ENCODE measurements at regions not wholly inside any gene's neighbourhood (a gene's known extent, or its start where the extent isn't known, plus 50 kb on each side); places are given as distances from the start of the nearest gene placed in this dataset.
"Not testable (repeated sequence)": the region's sequence is repeated elsewhere in the genome, so short reads cannot be mapped to it uniquely, and the experiment has no call there.

DNA sequence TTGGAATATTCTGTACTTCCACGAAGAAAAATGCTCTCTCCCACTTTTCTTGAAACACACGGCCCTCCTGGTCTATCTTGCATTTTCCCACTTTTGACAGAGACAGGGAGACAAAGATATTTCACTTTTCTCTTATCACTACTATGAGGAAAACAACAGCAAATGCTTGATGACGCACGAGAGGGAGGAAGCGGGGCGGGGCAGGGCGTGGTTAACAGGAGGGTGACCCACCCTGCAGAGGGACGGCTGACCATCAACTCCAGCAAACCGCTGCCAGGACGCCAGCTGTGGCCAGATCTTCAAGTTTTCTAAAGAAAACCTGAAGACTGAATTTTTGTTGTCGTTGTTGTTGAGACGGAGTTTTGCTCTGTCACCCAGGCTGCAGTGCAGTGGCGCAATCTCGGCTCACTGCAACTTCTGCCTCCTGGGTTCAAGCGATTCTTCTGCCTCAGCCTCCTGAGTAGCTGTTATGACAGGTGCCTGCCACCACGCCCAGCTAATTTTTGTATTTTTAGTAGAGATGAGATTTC is 63.8 kb downstream of the NSUN5 start:
- H3K4me1 ChIP-seq (ENCODE audit: control insufficient read depth in 5 of 5, insufficient read depth in 5 of 5, low read length in 5 of 5); H3K27me3 ChIP-seq (ENCODE audit: control insufficient read depth in 5 of 5, insufficient read depth in 4 of 5, low read length in 5 of 5); H3K36me3 ChIP-seq (ENCODE audit: control insufficient read depth in 5 of 5, insufficient read depth in 5 of 5, low read length in 5 of 5); H3K4me3 ChIP-seq (ENCODE audit: low read depth in 1 of 5, low read length in 5 of 5); H3K9ac ChIP-seq (ENCODE audit: low read length in 5 of 5); H3K9me3 ChIP-seq (ENCODE audit: control insufficient read depth in 5 of 5, low read length in 5 of 5); H3K27ac ChIP-seq (ENCODE audit: low read depth, low read length): not testable (repeated sequence)

DNA sequence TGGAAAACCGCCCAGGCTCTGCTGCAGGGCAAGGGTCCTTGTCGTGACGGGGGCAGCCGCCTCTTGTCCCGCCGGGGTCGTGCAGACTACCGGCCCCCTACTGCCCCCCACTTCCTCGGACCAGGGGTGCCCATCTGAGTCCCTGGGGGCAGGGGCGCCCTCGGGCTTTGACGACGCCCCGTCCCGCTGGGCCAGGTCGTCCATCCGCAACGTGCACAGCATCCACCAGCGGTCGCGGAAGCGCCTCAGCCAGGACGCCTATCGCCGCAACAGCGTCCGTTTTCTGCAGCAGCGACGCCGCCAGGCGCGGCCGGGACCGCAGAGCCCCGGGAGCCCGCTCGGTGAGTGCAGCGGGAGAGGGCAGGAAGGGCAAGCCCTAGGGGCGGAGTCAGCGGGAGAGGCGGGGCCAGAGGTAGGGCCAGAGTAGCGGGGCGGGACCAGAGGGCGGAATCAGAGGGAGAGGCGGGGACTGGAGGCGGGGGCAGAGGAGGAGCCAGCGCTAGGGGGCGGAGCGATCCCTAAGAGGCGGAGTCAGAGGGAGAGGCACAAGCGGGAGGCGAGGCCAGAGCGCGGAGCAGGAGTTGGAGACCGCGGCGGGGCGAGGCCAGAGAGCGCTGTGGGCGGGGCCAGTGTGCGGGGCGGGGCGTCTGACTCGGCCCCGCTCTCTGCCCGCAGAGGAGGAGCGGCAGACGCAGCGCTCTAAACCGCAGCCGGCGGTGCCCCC is 73.5 kb downstream of the NSUN5 start:
- H3K4me1 ChIP-seq (ENCODE audit: control insufficient read depth in 5 of 5, insufficient read depth in 5 of 5, low read length in 5 of 5); H3K9ac ChIP-seq (ENCODE audit: low read length in 5 of 5); H3K9me3 ChIP-seq (ENCODE audit: control insufficient read depth in 5 of 5, low read length in 5 of 5); H3K27me3 ChIP-seq (ENCODE audit: control insufficient read depth in 5 of 5, insufficient read depth in 4 of 5, low read length in 5 of 5); H3K27ac ChIP-seq (ENCODE audit: low read depth, low read length); H3K36me3 ChIP-seq (ENCODE audit: control insufficient read depth in 5 of 5, insufficient read depth in 5 of 5, low read length in 5 of 5): not testable (repeated sequence)
- H3K4me3 ChIP-seq (ENCODE audit: low read depth in 1 of 5, low read length in 5 of 5): peak overlapping the region in 1 of 5 donors; percentile 47

DNA sequence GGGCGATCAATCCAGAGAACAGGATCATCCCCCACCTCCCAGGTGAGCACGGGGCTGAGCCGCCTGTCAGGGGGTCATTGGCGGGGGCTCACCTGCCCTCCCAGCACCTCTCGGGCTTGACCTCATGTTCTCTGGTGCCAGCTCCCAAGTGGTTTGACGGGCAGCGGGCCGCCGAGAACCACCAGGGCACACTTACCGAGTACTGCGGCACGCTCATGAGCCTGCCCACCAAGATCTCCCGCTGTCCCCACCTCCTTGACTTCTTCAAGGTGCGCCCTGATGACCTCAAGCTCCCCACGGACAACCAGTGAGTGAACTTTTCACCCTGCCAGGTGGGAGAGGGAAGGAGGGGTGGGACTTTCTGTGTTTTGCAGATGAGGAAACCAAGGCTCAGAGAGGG is 82.9 kb downstream of the NSUN5 start:
- not testable (repeated sequence) for H3K4me3 ChIP-seq (ENCODE audit: low read depth in 1 of 5, low read length in 5 of 5); H3K9ac ChIP-seq (ENCODE audit: low read length in 5 of 5); H3K36me3 ChIP-seq (ENCODE audit: control insufficient read depth in 5 of 5, insufficient read depth in 5 of 5, low read length in 5 of 5); H3K27me3 ChIP-seq (ENCODE audit: control insufficient read depth in 5 of 5, insufficient read depth in 4 of 5, low read length in 5 of 5); H3K4me1 ChIP-seq (ENCODE audit: control insufficient read depth in 5 of 5, insufficient read depth in 5 of 5, low read length in 5 of 5); H3K27ac ChIP-seq (ENCODE audit: low read depth, low read length); H3K9me3 ChIP-seq (ENCODE audit: control insufficient read depth in 5 of 5, low read length in 5 of 5)

DNA sequence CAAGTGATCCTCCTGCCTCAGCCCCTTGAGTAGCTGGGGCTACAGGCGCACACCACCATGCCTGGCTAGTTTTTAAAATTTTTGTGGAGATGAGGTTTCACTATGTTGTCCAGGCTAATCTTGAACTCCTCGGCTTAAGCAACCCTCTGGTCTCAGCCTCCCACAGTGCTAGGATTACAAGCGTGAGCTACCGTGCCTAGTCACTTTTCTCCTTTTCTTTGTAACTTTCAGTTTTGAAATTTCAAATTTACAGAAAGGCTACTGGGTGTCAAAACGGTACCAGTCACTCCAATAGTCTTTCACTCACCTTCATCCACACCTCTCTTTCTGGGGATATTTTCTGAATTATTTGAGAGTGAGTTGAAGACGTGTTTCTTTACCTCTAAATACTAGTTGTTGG is 86.9 kb downstream of the NSUN5 start:
- not testable (repeated sequence) for H3K9me3 ChIP-seq (ENCODE audit: control insufficient read depth in 5 of 5, low read length in 5 of 5); H3K4me3 ChIP-seq (ENCODE audit: low read depth in 1 of 5, low read length in 5 of 5); H3K36me3 ChIP-seq (ENCODE audit: control insufficient read depth in 5 of 5, insufficient read depth in 5 of 5, low read length in 5 of 5); H3K27me3 ChIP-seq (ENCODE audit: control insufficient read depth in 5 of 5, insufficient read depth in 4 of 5, low read length in 5 of 5); H3K27ac ChIP-seq (ENCODE audit: low read depth, low read length); H3K4me1 ChIP-seq (ENCODE audit: control insufficient read depth in 5 of 5, insufficient read depth in 5 of 5, low read length in 5 of 5); H3K9ac ChIP-seq (ENCODE audit: low read length in 5 of 5)

DNA sequence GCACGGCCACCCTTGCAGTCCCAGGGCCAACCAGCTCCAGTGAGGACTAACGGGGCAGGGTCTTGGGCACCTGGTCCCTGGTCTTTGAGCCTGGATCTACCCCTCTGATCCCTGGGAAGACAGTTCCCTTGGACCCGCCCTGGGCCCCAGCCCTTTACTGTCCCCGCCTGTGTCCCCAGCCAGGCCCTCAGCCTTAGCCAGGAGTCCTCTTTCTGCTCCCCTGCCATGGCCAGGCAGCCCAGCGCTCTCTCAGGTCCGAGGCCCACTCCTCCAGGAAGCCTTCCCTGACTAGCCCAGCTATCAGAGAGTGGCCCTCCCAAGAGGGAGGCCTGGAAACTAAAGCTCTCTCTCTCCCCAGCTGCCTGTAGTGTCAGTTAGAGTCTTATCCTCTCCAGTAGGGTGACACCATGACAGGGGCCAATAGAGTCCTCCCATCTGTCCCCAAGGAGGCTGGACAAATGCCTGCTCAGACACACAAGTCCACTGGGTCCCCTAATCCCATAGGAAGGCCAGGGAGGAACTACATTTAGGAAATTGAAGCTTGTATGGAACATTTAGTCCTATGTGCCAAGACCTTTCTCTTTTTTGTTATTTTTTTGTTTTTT is 87.8 kb downstream of the NSUN5 start:
- H3K9ac ChIP-seq (ENCODE audit: low read length in 5 of 5); H3K4me1 ChIP-seq (ENCODE audit: control insufficient read depth in 5 of 5, insufficient read depth in 5 of 5, low read length in 5 of 5); H3K27ac ChIP-seq (ENCODE audit: low read depth, low read length); H3K27me3 ChIP-seq (ENCODE audit: control insufficient read depth in 5 of 5, insufficient read depth in 4 of 5, low read length in 5 of 5); H3K4me3 ChIP-seq (ENCODE audit: low read depth in 1 of 5, low read length in 5 of 5); H3K9me3 ChIP-seq (ENCODE audit: control insufficient read depth in 5 of 5, low read length in 5 of 5); H3K36me3 ChIP-seq (ENCODE audit: control insufficient read depth in 5 of 5, insufficient read depth in 5 of 5, low read length in 5 of 5): not testable (repeated sequence)

DNA sequence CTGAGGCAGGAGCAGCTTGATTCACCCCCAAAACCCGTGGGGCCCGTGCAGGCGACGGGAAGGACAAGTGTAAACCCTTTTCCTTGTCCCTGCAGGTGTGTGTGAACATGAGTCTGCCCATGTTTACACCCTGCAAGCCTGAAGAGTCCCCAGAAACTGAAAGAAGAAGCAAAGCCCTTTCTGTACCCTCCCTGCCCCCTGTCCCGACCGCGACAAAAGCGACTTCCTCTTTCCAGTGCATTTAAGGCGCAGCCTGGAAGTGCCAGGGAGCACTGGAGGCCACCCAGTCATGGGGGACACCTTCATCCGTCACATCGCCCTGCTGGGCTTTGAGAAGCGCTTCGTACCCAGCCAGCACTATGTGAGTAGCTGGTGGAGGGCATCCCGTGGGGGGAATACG is 88.3 kb downstream of the NSUN5 start:
- H3K27me3 ChIP-seq (ENCODE audit: control insufficient read depth in 5 of 5, insufficient read depth in 4 of 5, low read length in 5 of 5); H3K36me3 ChIP-seq (ENCODE audit: control insufficient read depth in 5 of 5, insufficient read depth in 5 of 5, low read length in 5 of 5); H3K9me3 ChIP-seq (ENCODE audit: control insufficient read depth in 5 of 5, low read length in 5 of 5); H3K4me1 ChIP-seq (ENCODE audit: control insufficient read depth in 5 of 5, insufficient read depth in 5 of 5, low read length in 5 of 5); H3K9ac ChIP-seq (ENCODE audit: low read length in 5 of 5); H3K4me3 ChIP-seq (ENCODE audit: low read depth in 1 of 5, low read length in 5 of 5); H3K27ac ChIP-seq (ENCODE audit: low read depth, low read length): not testable (repeated sequence)

DNA sequence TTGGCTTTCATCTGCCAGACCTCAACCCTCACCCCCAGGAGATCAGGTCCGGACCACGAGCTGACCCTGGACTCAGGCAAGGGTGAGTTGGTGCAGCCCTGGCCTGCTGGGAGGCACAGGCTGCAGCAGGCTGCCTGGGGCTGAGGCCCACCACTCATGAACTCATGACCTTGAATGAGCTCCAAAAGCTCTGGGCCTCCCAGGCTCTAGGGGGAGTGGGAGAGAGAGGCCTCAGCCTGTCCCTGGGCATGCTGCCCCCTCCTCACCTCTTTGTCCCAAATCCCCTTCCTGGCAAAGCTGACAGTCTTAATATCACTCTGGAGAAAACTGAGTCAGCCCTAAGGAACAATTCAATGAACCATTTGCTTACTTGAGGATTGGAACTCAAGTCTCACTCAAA is 89.8 kb downstream of the NSUN5 start:
- not testable (repeated sequence) for H3K27ac ChIP-seq (ENCODE audit: low read depth, low read length); H3K27me3 ChIP-seq (ENCODE audit: control insufficient read depth in 5 of 5, insufficient read depth in 4 of 5, low read length in 5 of 5); H3K36me3 ChIP-seq (ENCODE audit: control insufficient read depth in 5 of 5, insufficient read depth in 5 of 5, low read length in 5 of 5); H3K4me1 ChIP-seq (ENCODE audit: control insufficient read depth in 5 of 5, insufficient read depth in 5 of 5, low read length in 5 of 5); H3K9ac ChIP-seq (ENCODE audit: low read length in 5 of 5); H3K4me3 ChIP-seq (ENCODE audit: low read depth in 1 of 5, low read length in 5 of 5); H3K9me3 ChIP-seq (ENCODE audit: control insufficient read depth in 5 of 5, low read length in 5 of 5)

DNA sequence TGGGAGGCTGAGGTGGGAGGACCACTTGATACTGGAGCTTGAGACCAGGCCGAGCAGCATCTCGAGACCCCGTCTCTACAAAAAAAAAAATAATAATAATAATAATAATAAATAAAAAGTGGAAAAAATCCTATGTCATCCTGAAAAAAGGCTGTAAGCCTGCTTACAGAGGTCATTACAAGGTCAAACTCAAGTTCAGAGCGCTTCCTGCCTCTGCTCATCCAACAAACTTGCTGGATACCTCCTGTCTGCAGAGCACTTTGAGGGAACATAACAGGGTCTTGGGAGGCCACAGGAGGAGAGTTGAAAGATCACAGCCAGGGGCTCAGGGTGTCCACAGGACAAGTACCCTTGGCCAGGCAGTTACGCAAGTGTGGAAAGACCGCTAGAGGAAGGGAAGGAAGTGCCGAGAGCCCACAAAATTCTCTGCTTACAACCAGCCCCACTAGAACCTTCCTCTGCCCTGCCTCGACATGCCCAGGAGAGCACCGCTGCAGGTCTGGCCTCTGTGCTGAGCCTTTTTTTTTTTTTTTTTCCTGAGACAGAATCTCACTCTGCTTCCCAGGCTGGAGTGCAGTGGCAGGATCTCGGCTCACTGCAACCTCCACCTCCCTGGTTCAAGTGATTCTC is 92.5 kb downstream of the NSUN5 start:
- H3K9ac ChIP-seq (ENCODE audit: low read length in 5 of 5); H3K4me1 ChIP-seq (ENCODE audit: control insufficient read depth in 5 of 5, insufficient read depth in 5 of 5, low read length in 5 of 5); H3K27ac ChIP-seq (ENCODE audit: low read depth, low read length); H3K36me3 ChIP-seq (ENCODE audit: control insufficient read depth in 5 of 5, insufficient read depth in 5 of 5, low read length in 5 of 5); H3K9me3 ChIP-seq (ENCODE audit: control insufficient read depth in 5 of 5, low read length in 5 of 5); H3K4me3 ChIP-seq (ENCODE audit: low read depth in 1 of 5, low read length in 5 of 5); H3K27me3 ChIP-seq (ENCODE audit: control insufficient read depth in 5 of 5, insufficient read depth in 4 of 5, low read length in 5 of 5): not testable (repeated sequence)

DNA sequence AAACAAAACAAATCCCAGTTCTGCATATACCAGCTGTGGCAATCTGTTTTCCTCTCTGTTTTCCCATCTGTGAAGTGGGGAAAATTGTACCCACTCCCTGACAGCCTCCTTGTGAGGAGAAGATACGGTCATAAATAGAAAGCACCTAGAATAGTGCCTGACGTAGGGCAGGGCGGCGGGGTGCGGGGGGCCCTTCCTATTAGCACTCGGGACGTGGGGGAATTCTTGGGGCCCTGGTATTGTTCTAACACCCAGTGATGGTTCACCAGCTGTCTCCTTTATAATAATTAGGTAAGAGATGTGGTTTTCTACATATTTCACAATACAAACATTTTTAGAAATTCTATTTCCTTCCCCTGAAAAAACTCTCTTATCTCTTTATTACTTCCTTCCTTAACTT is 93.4 kb downstream of the NSUN5 start:
- H3K36me3 ChIP-seq (ENCODE audit: control insufficient read depth in 5 of 5, insufficient read depth in 5 of 5, low read length in 5 of 5); H3K27ac ChIP-seq (ENCODE audit: low read depth, low read length); H3K9me3 ChIP-seq (ENCODE audit: control insufficient read depth in 5 of 5, low read length in 5 of 5); H3K9ac ChIP-seq (ENCODE audit: low read length in 5 of 5); H3K4me1 ChIP-seq (ENCODE audit: control insufficient read depth in 5 of 5, insufficient read depth in 5 of 5, low read length in 5 of 5); H3K27me3 ChIP-seq (ENCODE audit: control insufficient read depth in 5 of 5, insufficient read depth in 4 of 5, low read length in 5 of 5); H3K4me3 ChIP-seq (ENCODE audit: low read depth in 1 of 5, low read length in 5 of 5): not testable (repeated sequence)

DNA sequence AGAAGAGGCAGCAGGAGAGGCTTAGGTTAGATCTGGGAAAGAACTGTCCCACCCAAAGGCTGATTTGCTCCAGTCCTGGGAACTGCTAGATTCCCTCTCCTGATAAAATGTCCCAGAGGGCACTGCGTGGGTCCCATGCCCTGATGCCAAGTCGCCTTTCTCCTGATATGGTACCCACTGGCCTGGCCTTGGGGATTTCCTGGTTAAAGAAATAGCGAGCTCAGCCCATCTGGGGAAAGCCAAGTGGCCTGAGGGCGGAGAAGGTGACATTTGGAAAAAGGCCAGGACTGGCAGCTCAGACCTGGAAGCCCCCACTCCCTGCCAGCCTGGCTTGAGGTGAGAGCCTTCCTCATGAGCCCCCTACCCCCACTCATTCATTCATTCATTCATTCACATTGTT is 94.2 kb downstream of the NSUN5 start:
- not testable (repeated sequence) for H3K9ac ChIP-seq (ENCODE audit: low read length in 5 of 5); H3K36me3 ChIP-seq (ENCODE audit: control insufficient read depth in 5 of 5, insufficient read depth in 5 of 5, low read length in 5 of 5); H3K9me3 ChIP-seq (ENCODE audit: control insufficient read depth in 5 of 5, low read length in 5 of 5); H3K27ac ChIP-seq (ENCODE audit: low read depth, low read length); H3K27me3 ChIP-seq (ENCODE audit: control insufficient read depth in 5 of 5, insufficient read depth in 4 of 5, low read length in 5 of 5); H3K4me3 ChIP-seq (ENCODE audit: low read depth in 1 of 5, low read length in 5 of 5); H3K4me1 ChIP-seq (ENCODE audit: control insufficient read depth in 5 of 5, insufficient read depth in 5 of 5, low read length in 5 of 5)

Data from subcutaneous abdominal adipose tissue (tissue), 5 donors.